Parathyroid adenoma (tissue), 2 donors: ENCODE measurements at regions not wholly inside any gene's neighbourhood (a gene's known extent, or its start where the extent isn't known, plus 50 kb on each side); places are given as distances from the start of the nearest gene placed in this dataset.

Experiments used
- H2AFZ ChIP-seq: fragments of 300-600 bp; sonication (generic); one replicate; pipeline ENCODE4 v1.7.0; 2017; ENCODE audit warnings: antibody characterized with exemption, mild to moderate bottlenecking
- H3K27ac ChIP-seq: fragments of 300-600 bp; sonication (generic); one replicate; pipeline ENCODE4 v1.7.0; 2017
- H3K27me3 ChIP-seq: fragments of 300-600 bp; sonication (generic); one replicate; pipeline ENCODE4 v1.7.0; 2017; ENCODE audit warnings: low read length; ENCODE audit not compliant: control insufficient read depth, insufficient read depth
- H3K36me3 ChIP-seq: fragments of 300-600 bp; sonication (generic); one replicate; pipeline ENCODE4 v1.7.0; 2017; ENCODE audit warnings: low read length; ENCODE audit not compliant: control insufficient read depth, insufficient read depth
- H3K4me1 ChIP-seq: fragments of 300-600 bp; sonication (generic); one replicate; pipeline ENCODE4 v1.7.0; 2017; ENCODE audit warnings: control low read depth
- H3K4me2 ChIP-seq: fragments of 300-600 bp; sonication (generic); one replicate; pipeline ENCODE4 v1.7.0; 2017; ENCODE audit warnings: low read length
- H3K4me3 ChIP-seq: fragments of 300-600 bp; sonication (generic); one replicate; pipeline ENCODE4 v1.7.0; 2017; ENCODE audit warnings: low read depth, low read length
- H3K79me2 ChIP-seq: fragments of 300-600 bp; sonication (generic); one replicate; pipeline ENCODE4 v1.7.0; 2017; ENCODE audit warnings: control low read depth
- H3K9ac ChIP-seq: fragments of 300-600 bp; sonication (generic); one replicate; pipeline ENCODE4 v1.7.0; 2017; ENCODE audit warnings: mild to moderate bottlenecking
- H3K9me3 ChIP-seq: fragments of 300-600 bp; sonication (generic); one replicate; pipeline ENCODE4 v1.7.0; 2017; ENCODE audit warnings: low read length; ENCODE audit not compliant: control insufficient read depth
- CTCF ChIP-seq: fragments of 300-600 bp; sonication (generic); IDR thresholded peaks from one replicate; pipeline ENCODE4 v1.7.0; 2017; ENCODE audit warnings: antibody characterized with exemption, mild to moderate bottlenecking
- donor health status: primary hyperparathyroidism.

- Histone ChIP-seq H3K9me3 (no peaks in the 10 kb centered on the region), H2AFZ (no peak overlapping the region), H3K27me3 (no peaks in the 10 kb centered on the region), H3K4me1 (no peaks in the 10 kb centered on the region), H3K4me3 (no peak overlapping the region), H3K36me3 (no peaks in the 10 kb centered on the region), H3K9ac (no peak overlapping the region), H3K79me2 (no peaks in the 10 kb centered on the region), H3K27ac (no peak overlapping the region), H3K4me2 (no peak overlapping the region)
- no peak for TF ChIP-seq CTCF
These were observed 76.9 kb downstream of the ZC3H11B start for GRCh38 chr1:219536038-219536437.

GRCh38 chr1:219534991-219535390, 77.9 kb downstream of the ZC3H11B start:
- no peak overlapping the region for H3K4me3 ChIP-seq
- H3K4me1 ChIP-seq, result no peaks in the 10 kb centered on the region
- H3K27me3 ChIP-seq, result no peaks in the 10 kb centered on the region
- no peak overlapping the region for H2AFZ ChIP-seq
- no peak overlapping the region for H3K9ac ChIP-seq
- no peak for TF ChIP-seq CTCF
- no peak overlapping the region for H3K27ac ChIP-seq
- no peaks in the 10 kb centered on the region for H3K79me2 ChIP-seq
- no peak overlapping the region for H3K4me2 ChIP-seq
- H3K9me3 ChIP-seq, result no peaks in the 10 kb centered on the region
- H3K36me3 ChIP-seq, result no peaks in the 10 kb centered on the region

GRCh38 chr1:219533280-219533679, 79.6 kb downstream of the ZC3H11B start:
- Histone ChIP-seq H3K4me2 (no peak overlapping the region), H3K9me3 (no peaks in the 10 kb centered on the region), H2AFZ (no peak overlapping the region), H3K4me3 (no peak overlapping the region), H3K36me3 (no peaks in the 10 kb centered on the region), H3K79me2 (no peaks in the 10 kb centered on the region), H3K27ac (no peak overlapping the region), H3K4me1 (no peaks in the 10 kb centered on the region), H3K9ac (no peak overlapping the region), H3K27me3 (no peaks in the 10 kb centered on the region)
- no peak for TF ChIP-seq CTCF

GRCh38 chr1:219529116-219529515, 83.8 kb downstream of the ZC3H11B start:
- H3K9ac ChIP-seq, result no peak overlapping the region
- H2AFZ ChIP-seq, result no peak overlapping the region
- H3K79me2 ChIP-seq, result no peaks in the 10 kb centered on the region
- H3K4me1 ChIP-seq, result no peaks in the 10 kb centered on the region
- H3K27ac ChIP-seq, result no peak overlapping the region
- H3K27me3 ChIP-seq, result no peaks in the 10 kb centered on the region
- H3K4me3 ChIP-seq, result no peak overlapping the region
- no peak overlapping the region for H3K4me2 ChIP-seq
- no peaks in the 10 kb centered on the region for H3K9me3 ChIP-seq
- no peaks in the 10 kb centered on the region for H3K36me3 ChIP-seq
- no peak for TF ChIP-seq CTCF

GRCh38 chr1:219528633-219529032, 84.3 kb downstream of the ZC3H11B start:
- Histone ChIP-seq H3K27me3 (no peaks in the 10 kb centered on the region), H3K4me3 (no peak overlapping the region), H3K4me1 (no peaks in the 10 kb centered on the region), H3K9ac (no peak overlapping the region), H3K9me3 (no peaks in the 10 kb centered on the region), H3K79me2 (no peaks in the 10 kb centered on the region), H3K27ac (no peak overlapping the region), H3K36me3 (no peaks in the 10 kb centered on the region), H2AFZ (no peak overlapping the region), H3K4me2 (no peak overlapping the region)
- no peak for TF ChIP-seq CTCF
